Loucy (cell line): ENCODE measurements at regions not wholly inside any gene's neighbourhood (a gene's known extent, or its start where the extent isn't known, plus 50 kb on each side); places are given as distances from the start of the nearest gene placed in this dataset.

Source experiments
- H2AFZ ChIP-seq: fragments of 200-600 bp; sonication (generic); 2 replicates; pipeline ENCODE4 v1.6.0; 2016; ENCODE audit warnings: antibody characterized with exemption, mild to moderate bottlenecking, low read length, moderate library complexity
- H3F3A ChIP-seq: fragments of 200-600 bp; 2 replicates; pipeline ENCODE4 v1.6.0; 2016; ENCODE audit warnings: antibody characterized with exemption, low read depth, mild to moderate bottlenecking
- H3K27me3 ChIP-seq: fragments of 200-600 bp; sonication (generic); 2 replicates; pipeline ENCODE4 v1.6.1; 2014; ENCODE audit warnings: low read length, mild to moderate bottlenecking; ENCODE audit not compliant: insufficient read depth, poor library complexity, severe bottlenecking
- H3K36me3 ChIP-seq: fragments of 200-600 bp; sonication (generic); 2 replicates; pipeline ENCODE4 v1.6.1; 2016; ENCODE audit warnings: low read length; ENCODE audit not compliant: insufficient read depth
- H3K4me1 ChIP-seq: fragments of 200-600 bp; sonication (generic); 2 replicates; pipeline ENCODE4 v1.5.1; 2014; ENCODE audit warnings: low read length, mild to moderate bottlenecking; ENCODE audit not compliant: insufficient read depth, poor library complexity, severe bottlenecking
- H3K4me2 ChIP-seq: fragments of 200-600 bp; sonication (generic); 2 replicates; pipeline ENCODE4 v1.6.0; 2014; ENCODE audit warnings: antibody characterized with exemption, low read length, low read depth, mild to moderate bottlenecking; ENCODE audit not compliant: poor library complexity, severe bottlenecking
- H3K4me3 ChIP-seq: fragments of 200-600 bp; sonication (generic); 2 replicates; pipeline ENCODE4 v1.5.1; 2014; ENCODE audit warnings: low read length, mild to moderate bottlenecking, mixed read lengths; ENCODE audit not compliant: poor library complexity, severe bottlenecking
- H3K79me2 ChIP-seq: fragments of 200-600 bp; sonication (generic); 2 replicates; pipeline ENCODE4 v1.6.1; 2014; ENCODE audit warnings: low read length; ENCODE audit not compliant: insufficient read depth
- H3K9ac ChIP-seq: fragments of 200-600 bp; sonication (generic); 2 replicates; pipeline ENCODE4 v1.6.0; 2014; ENCODE audit warnings: mild to moderate bottlenecking, low read depth, low read length, moderate library complexity; ENCODE audit not compliant: poor library complexity, severe bottlenecking
- H3K9me2 ChIP-seq: fragments of 200-600 bp; sonication (generic); replicated peaks from 2 replicates; pipeline ENCODE4 v1.6.1; 2016; ENCODE audit warnings: low read depth, low read length, mixed read lengths
- H3K9me3 ChIP-seq: fragments of 200-600 bp; sonication (generic); 2 replicates; pipeline ENCODE4 v1.6.1; 2014; ENCODE audit warnings: mild to moderate bottlenecking, antibody characterized with exemption, low read length, low read depth; ENCODE audit not compliant: insufficient read depth
- H4K20me1 ChIP-seq: fragments of 200-600 bp; sonication (generic); 2 replicates; pipeline ENCODE4 v1.6.0; 2014; ENCODE audit warnings: antibody characterized with exemption, low read length, mild to moderate bottlenecking; ENCODE audit not compliant: insufficient read depth, poor library complexity, severe bottlenecking
- CTCF ChIP-seq: fragments of 200-600 bp; sonication (generic); conservative IDR thresholded peaks from 2 replicates; pipeline ENCODE4 v1.5.1; 2014; ENCODE audit warnings: mild to moderate bottlenecking, antibody characterized with exemption, low read length
- EZH2phosphoT487 ChIP-seq: fragments of 200-600 bp; IDR thresholded peaks from 2 replicates; pipeline ENCODE4 v1.6.1; 2018; ENCODE audit warnings: antibody characterized with exemption, mild to moderate bottlenecking, moderate library complexity, borderline replicate concordance

GRCh38 chrX:39640866-39641265, 456.9 kb downstream of the BCOR start:
- H3F3A ChIP-seq = no peaks in the 10 kb centered on the region
- H4K20me1 ChIP-seq = no peaks in the 10 kb centered on the region
- no peak overlapping the region for H3K4me3 ChIP-seq
- no peak for TF ChIP-seq EZH2phosphoT487
- no peak for TF ChIP-seq CTCF
- H3K9ac ChIP-seq = no peak overlapping the region
- H3K4me1 ChIP-seq = no peaks in the 10 kb centered on the region
- no peaks in the 10 kb centered on the region for H3K9me3 ChIP-seq
- H3K27me3 ChIP-seq = no peaks in the 10 kb centered on the region
- H3K36me3 ChIP-seq = no peaks in the 10 kb centered on the region
- no peak overlapping the region for H3K4me2 ChIP-seq
- no peak overlapping the region for H2AFZ ChIP-seq
- H3K79me2 ChIP-seq = no peaks in the 10 kb centered on the region
- H3K9me2 ChIP-seq = no peaks in the 10 kb centered on the region

GRCh38 chrX:39642071-39642470, 455.7 kb downstream of the BCOR start:
- Histone ChIP-seq H3K9me3 (no peaks in the 10 kb centered on the region), H3K4me1 (no peaks in the 10 kb centered on the region), H3K4me2 (no peak overlapping the region), H3K79me2 (no peaks in the 10 kb centered on the region), H3F3A (no peaks in the 10 kb centered on the region), H4K20me1 (no peaks in the 10 kb centered on the region), H3K9me2 (no peaks in the 10 kb centered on the region), H2AFZ (no peak overlapping the region), H3K4me3 (no peak overlapping the region), H3K9ac (no peak overlapping the region), H3K27me3 (no peaks in the 10 kb centered on the region), H3K36me3 (no peaks in the 10 kb centered on the region)
- TF ChIP-seq CTCF (no peak), EZH2phosphoT487 (no peak)

- H3K36me3 ChIP-seq = no peaks in the 10 kb centered on the region
- TF ChIP-seq CTCF = no peak
- TF ChIP-seq EZH2phosphoT487 = no peak
- no peak overlapping the region for H2AFZ ChIP-seq
- H3K79me2 ChIP-seq = no peaks in the 10 kb centered on the region
- H3K4me2 ChIP-seq = no peak overlapping the region
- no peak overlapping the region for H3K4me3 ChIP-seq
- no peaks in the 10 kb centered on the region for H3K27me3 ChIP-seq
- no peaks in the 10 kb centered on the region for H3K9me3 ChIP-seq
- no peaks in the 10 kb centered on the region for H4K20me1 ChIP-seq
- no peaks in the 10 kb centered on the region for H3K4me1 ChIP-seq
- no peak overlapping the region for H3K9ac ChIP-seq
- no peaks in the 10 kb centered on the region for H3K9me2 ChIP-seq
- no peaks in the 10 kb centered on the region for H3F3A ChIP-seq
These were observed 454.2 kb downstream of the BCOR start for GRCh38 chrX:39643550-39643949.
